TTC549 (cell line): ENCODE measurements at regions not wholly inside any gene's neighbourhood (a gene's known extent, or its start where the extent isn't known, plus 50 kb on each side); places are given as distances from the start of the nearest gene placed in this dataset.
A peak's percentile ranks its signal among the peaks of the same experiment; 100 is the strongest.
"Not testable (repeated sequence)": the region's sequence is repeated elsewhere in the genome, so short reads cannot be mapped to it uniquely, and the experiment has no call there.

Experiments
- FAIRE-seq: peaks from 2 replicates; lab custom pipeline; 2012; peaks lifted over from hg19 to GRCh38; lab: Jason Lieb, UNC

GRCh38 chr2:160584972-160585494 lies 91.4 kb upstream of the RBMS1 start:
- no peak for FAIRE-seq

GRCh38 chr2:160590664-160591063 lies 97.1 kb upstream of the RBMS1 start:
- no peak for FAIRE-seq

- FAIRE-seq: no peak
Measured at GRCh38 chr2:160592401-160592800, 98.8 kb upstream of the RBMS1 start.

- FAIRE-seq: peak; percentile 26
Measured at GRCh38 chr2:160592993-160593392, 99.4 kb upstream of the RBMS1 start.

- no peak for FAIRE-seq
Measured at GRCh38 chr2:160596441-160596840, 102.8 kb upstream of the RBMS1 start.

GRCh38 chr2:160600437-160600836 lies 106.8 kb upstream of the RBMS1 start:
- not testable (repeated sequence) for FAIRE-seq

- FAIRE-seq: no peak
Measured at GRCh38 chr2:160602073-160602472, 108.5 kb upstream of the RBMS1 start.

- no peak for FAIRE-seq
Measured at GRCh38 chr2:160603771-160604510, 110.3 kb upstream of the RBMS1 start.

- FAIRE-seq: no peak
Measured at GRCh38 chr2:160606341-160606740, 112.7 kb upstream of the RBMS1 start.

GRCh38 chr2:160608599-160608998 lies 115.0 kb upstream of the RBMS1 start:
- no peak for FAIRE-seq

GRCh38 chr2:160609346-160609745 lies 115.7 kb upstream of the RBMS1 start:
- no peak for FAIRE-seq

GRCh38 chr2:160610041-160610440 lies 116.4 kb upstream of the RBMS1 start:
- no peak for FAIRE-seq

GRCh38 chr2:160612266-160612856 lies 118.8 kb upstream of the RBMS1 start:
- FAIRE-seq: no peak

- no peak for FAIRE-seq
Measured at GRCh38 chr2:160613466-160614153, 120.0 kb upstream of the RBMS1 start.

GRCh38 chr2:160614391-160614790 lies 120.8 kb upstream of the RBMS1 start:
- no peak for FAIRE-seq

GRCh38 chr2:160615706-160616105 lies 122.1 kb upstream of the RBMS1 start:
- no peak for FAIRE-seq

- FAIRE-seq: no peak
Measured at GRCh38 chr2:160616149-160616548, 122.5 kb upstream of the RBMS1 start.

GRCh38 chr2:160621748-160622147 lies 128.1 kb upstream of the RBMS1 start:
- FAIRE-seq: no peak

- FAIRE-seq: not testable (repeated sequence)
Measured at GRCh38 chr2:160628020-160628637, 134.5 kb upstream of the RBMS1 start.

- FAIRE-seq: no peak
Measured at GRCh38 chr2:160628811-160629210, 135.2 kb upstream of the RBMS1 start.

- FAIRE-seq: no peak
Measured at GRCh38 chr2:160630801-160631590, 137.4 kb upstream of the RBMS1 start.
